Common myeloid progenitor, CD34-positive (primary cell): ENCODE measurements at regions not wholly inside any gene's neighbourhood (a gene's known extent, or its start where the extent isn't known, plus 50 kb on each side); places are given as distances from the start of the nearest gene placed in this dataset.
A peak's percentile ranks its signal among the peaks of the same experiment; 100 is the strongest.

Experiments used
- CTCF ChIA-PET: fragments of 350-600 bp; sonication (Branson Sonifier 250); formaldehyde crosslinking; loops from one replicate; lab custom pipeline; 2021; ENCODE audit warnings: antibody characterized with exemption; lab: Charles Lee
- POLR2A ChIA-PET: fragments of 350-600 bp; sonication (Branson Sonifier 250); formaldehyde crosslinking; loops from one replicate; lab custom pipeline; 2021; ENCODE audit warnings: antibody characterized with exemption; lab: Charles Lee
- DNase-seq, 3 donors: peaks; one replicate each; pipeline versions ENCODE4 v3.0.0 to v3.0.0-alpha.2; 2013
- H3K27ac ChIP-seq, 2 experiments: 1 replicate in 1 of 2; 2 replicates in 1 of 2; pipeline ENCODE4 v1.7.0; 2013; ENCODE audit warnings: inconsistent platforms in 2 of 2, low read length in 2 of 2, mild to moderate bottlenecking in 2 of 2, low read depth in 1 of 2, moderate library complexity in 1 of 2; ENCODE audit not compliant: severe bottlenecking in 2 of 2, insufficient read depth in 1 of 2, poor library complexity in 1 of 2
- H3K27me3 ChIP-seq, 5 experiments: replicated peaks in 2 of 5; 1 replicate in 3 of 5; 2 replicates in 2 of 5; pipeline versions ENCODE4 v1.6.1 to v1.7.0; 2013; ENCODE audit warnings: low read length in 4 of 5, mild to moderate bottlenecking in 2 of 5, moderate library complexity in 2 of 5, inconsistent platforms in 1 of 5; ENCODE audit not compliant: insufficient read depth in 5 of 5, control insufficient read depth in 4 of 5
- H3K36me3 ChIP-seq, 4 experiments: 1 replicate in 2 of 4; 2 replicates in 2 of 4; pipeline versions ENCODE4 v1.6.1 to v1.7.0; 2013; ENCODE audit warnings: low read length in 3 of 4, control low read depth in 1 of 4, mild to moderate bottlenecking in 1 of 4; ENCODE audit not compliant: control insufficient read depth in 4 of 4, insufficient read depth in 4 of 4
- H3K4me1 ChIP-seq, 4 experiments: 1 replicate in 3 of 4; 2 replicates in 1 of 4; pipeline versions ENCODE4 v1.6.1 to v1.7.1; 2013; ENCODE audit warnings: low read length in 3 of 4, mild to moderate bottlenecking in 3 of 4, control low read depth in 1 of 4, inconsistent platforms in 1 of 4, moderate library complexity in 1 of 4; ENCODE audit not compliant: control insufficient read depth in 4 of 4, insufficient read depth in 4 of 4; ENCODE audit errors: control extremely low read depth in 1 of 4
- H3K4me3 ChIP-seq, 7 experiments: 1 replicate in 4 of 7; 2 replicates in 3 of 7; pipeline versions ENCODE4 v1.5.1 to v1.7.0; 2013; ENCODE audit warnings: mild to moderate bottlenecking in 7 of 7, low read length in 6 of 7, moderate library complexity in 6 of 7, inconsistent platforms in 2 of 7, low read depth in 2 of 7, control low read depth in 1 of 7; ENCODE audit not compliant: insufficient read depth in 4 of 7, control insufficient read depth in 1 of 7; ENCODE audit errors: extremely low read depth in 1 of 7
- H3K9me3 ChIP-seq, 5 experiments: 1 replicate in 4 of 5; 2 replicates in 1 of 5; pipeline versions ENCODE4 v1.6.1 to v1.7.1; 2013; ENCODE audit warnings: low read length in 4 of 5, mild to moderate bottlenecking in 2 of 5, inconsistent platforms in 1 of 5, low read depth in 1 of 5, moderate library complexity in 1 of 5; ENCODE audit not compliant: control insufficient read depth in 4 of 5, insufficient read depth in 2 of 5; ENCODE audit errors: control extremely low read depth in 1 of 5
- WGBS: methylation state at CpG from one replicate; pipeline ENCODE4 v1.1.5; 2013; ENCODE audit not compliant: insufficient coverage; 5-methylcytosine and 5-hydroxymethylcytosine counted together

DNA sequence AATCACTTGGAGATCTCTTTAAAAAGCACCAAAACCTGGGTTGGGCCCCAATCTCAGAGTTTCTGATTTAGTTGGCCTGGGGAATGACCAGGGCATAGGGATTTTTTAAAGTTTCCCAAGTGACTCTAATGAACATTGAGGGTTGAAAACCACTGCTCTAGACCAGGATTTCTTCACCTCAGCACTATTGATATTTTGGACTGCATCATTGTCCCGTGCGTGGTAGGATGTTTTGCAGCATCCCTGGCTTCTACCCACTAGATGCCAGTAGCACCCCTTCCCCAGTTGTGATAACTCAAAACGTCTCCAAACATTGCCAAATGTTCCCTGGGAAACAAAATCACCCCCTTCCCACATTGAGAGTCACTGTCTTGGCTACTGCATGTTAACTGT is 61.8 kb downstream of the ATXN3L start:
- Histone ChIP-seq H3K36me3 (no peaks in the 10 kb centered on the region), H3K4me1 (peaks cover 4 to 23% (median 9%) of the 10 kb centered on the region in 4 experiments), H3K4me3 (no peak overlapping the region), H3K27me3 (no peaks in the 10 kb centered on the region), H3K27ac (no peak overlapping the region), H3K9me3 (peaks cover 0 to 4% (median 0%) of the 10 kb centered on the region in 5 experiments)
- DNase-seq, result no peak
- ChIA-PET CTCF (no interaction called here), POLR2A (no interaction called here)
- WGBS, result 86% methylated on average over 2 of the region's 3 CpGs

DNA sequence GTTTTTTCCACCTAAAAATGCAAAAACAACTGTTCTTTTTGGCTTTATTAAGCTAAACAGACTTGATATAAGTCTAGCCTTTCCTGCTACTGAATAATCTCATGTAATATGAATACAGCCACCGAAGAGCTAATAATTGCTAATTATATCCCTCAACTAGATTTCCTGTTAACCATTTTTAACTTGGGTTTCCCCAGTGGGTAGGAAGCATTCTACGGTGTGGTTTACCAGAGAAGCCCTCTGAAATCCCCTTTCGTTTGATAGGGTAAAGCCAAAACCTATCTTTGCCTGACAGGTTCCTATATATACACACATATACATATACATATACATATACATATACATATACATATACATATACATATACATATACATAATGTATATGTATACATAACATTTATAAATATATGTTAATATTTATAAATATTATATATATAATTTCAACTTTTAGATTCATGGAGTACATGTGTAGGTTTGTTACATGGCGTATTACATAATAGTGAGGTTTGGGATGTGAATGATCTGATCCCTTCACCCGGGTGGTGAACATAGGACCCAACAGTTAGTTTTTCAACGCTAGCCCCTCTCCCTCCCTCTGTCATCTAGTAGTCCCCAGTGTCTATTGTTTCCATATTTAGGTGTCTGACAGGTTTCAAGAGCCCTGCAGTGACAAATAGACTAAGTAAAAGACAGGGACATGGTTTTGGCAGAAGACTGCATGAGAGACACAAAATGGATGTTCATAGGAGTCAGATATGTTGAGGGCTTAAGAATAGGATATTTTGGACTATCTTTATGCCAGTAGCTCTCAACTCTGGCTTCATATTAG is 62.4 kb downstream of the ATXN3L start:
- Histone ChIP-seq H3K4me1 (peaks cover 4 to 24% (median 9%) of the 10 kb centered on the region in 4 experiments), H3K27ac (no peak overlapping the region), H3K9me3 (peaks cover 0 to 4% (median 0%) of the 10 kb centered on the region in 5 experiments), H3K27me3 (no peaks in the 10 kb centered on the region), H3K4me3 (no peak overlapping the region), H3K36me3 (no peaks in the 10 kb centered on the region)
- ChIA-PET CTCF (interaction anchor here (1.1 to 1.2 kb wide), 2 partner anchors 231 to 286 kb away, joined by 3 read pairs; no protein-coding TSS in a partner anchor), POLR2A (no interaction called here)
- DNase-seq, result peak in 2 of 3 donors; percentile 65 to 67
- WGBS, result 69% methylated on average over 2 of the region's 6 CpGs

DNA sequence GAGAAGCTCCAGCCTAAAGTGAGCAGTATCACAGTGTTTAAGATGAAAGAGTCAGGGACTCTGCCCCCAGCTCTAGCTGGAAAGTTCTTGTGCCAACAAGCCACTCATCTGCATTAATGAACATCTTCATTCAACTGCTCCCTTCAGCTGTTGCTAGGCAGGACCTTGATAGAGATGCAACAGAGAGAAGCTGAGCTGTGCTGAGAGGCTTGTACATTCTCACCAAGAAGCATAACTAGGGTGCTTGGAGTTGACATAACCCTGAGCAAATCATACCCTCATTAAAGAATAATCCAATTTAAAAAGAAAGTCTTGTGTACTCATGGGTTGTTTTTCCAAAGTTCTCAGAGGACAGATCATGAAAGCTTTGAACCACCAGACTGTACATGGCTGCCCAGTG is 63.2 kb downstream of the ATXN3L start:
- ChIA-PET POLR2A (no interaction called here), CTCF (interaction anchor here (1.1 to 1.2 kb wide), 2 partner anchors 231 to 285 kb away, joined by 3 read pairs; no protein-coding TSS in a partner anchor)
- Histone ChIP-seq H3K27ac (no peak overlapping the region), H3K36me3 (no peaks in the 10 kb centered on the region), H3K27me3 (no peaks in the 10 kb centered on the region), H3K9me3 (peaks cover 0 to 4% (median 0%) of the 10 kb centered on the region in 5 experiments), H3K4me1 (peaks cover 4 to 31% (median 12%) of the 10 kb centered on the region in 4 experiments), H3K4me3 (no peak overlapping the region)
- no peak for DNase-seq

DNA sequence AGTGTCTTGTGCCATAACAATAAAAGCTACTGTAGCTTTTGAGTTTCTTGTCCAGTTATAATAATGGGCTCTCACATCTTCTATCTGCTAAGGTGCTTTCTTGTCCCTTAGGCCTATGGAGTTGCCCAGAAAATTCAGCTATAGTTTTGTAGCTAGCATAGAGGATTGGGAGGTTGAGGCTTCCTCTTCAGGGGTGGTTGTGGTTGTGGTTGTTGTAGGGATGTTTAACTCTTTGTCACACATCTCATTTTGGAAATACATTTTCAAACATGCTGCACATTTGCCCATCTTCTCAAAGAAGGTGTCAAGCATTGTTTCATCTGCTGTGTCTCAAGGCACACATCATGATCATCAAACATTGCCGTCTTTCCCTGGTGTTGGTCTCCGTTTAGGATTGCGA is 65.0 kb downstream of the ATXN3L start:
- peaks cover 11 to 40% (median 13%) of the 10 kb centered on the region in 4 experiments for H3K4me1 ChIP-seq
- CTCF ChIA-PET, result interaction anchor here (0.8 kb wide), 1 partner anchor 10 kb away, joined by 3 read pairs; no protein-coding TSS in a partner anchor

DNA sequence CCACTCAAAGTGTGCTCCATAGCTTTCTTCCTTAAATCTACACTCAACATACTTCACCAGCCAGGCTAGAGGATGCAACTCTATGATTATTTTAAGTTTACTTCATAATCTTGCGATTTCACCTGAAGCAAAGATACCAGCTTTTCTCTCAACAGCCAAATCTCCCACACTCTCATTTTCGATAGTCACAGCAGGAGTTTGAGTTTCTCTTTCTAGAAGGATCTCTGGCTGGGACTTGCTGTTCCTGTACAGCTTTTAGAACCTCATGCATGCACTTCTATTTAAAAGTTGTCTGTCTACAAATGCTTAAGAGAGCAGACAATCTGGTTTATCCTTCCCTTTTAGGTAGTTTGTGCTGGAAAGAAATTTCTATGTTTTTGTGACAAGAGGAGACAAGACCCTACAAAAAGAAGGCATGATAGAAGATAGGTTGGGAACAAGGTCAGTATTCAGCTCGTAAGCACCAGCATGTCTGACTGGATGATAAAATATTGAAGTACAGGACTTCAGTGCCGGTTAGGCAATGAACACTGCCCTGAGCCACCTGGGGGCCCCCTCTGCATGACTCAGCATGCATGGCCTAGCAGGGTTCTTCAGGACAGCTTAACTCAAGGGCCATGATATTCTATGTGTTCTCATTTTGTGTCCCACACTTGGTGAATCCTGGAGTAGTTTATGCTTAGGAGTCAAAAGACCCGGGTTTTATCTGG is 65.6 kb downstream of the ATXN3L start:
- DNase-seq, result peak; percentile 32 to 76 (median 66)
- H3K4me3 ChIP-seq, result no peak overlapping the region
- no peak overlapping the region for H3K27ac ChIP-seq
- peaks cover 11 to 45% (median 13%) of the 10 kb centered on the region in 4 experiments for H3K4me1 ChIP-seq
- no peaks in the 10 kb centered on the region for H3K27me3 ChIP-seq
- ChIA-PET CTCF (interaction anchor here (0.8 to 1.0 kb wide), 2 partner anchors 10 to 215 kb away, joined by 3 read pairs; no protein-coding TSS in a partner anchor), POLR2A (interaction anchor here (0.7 kb wide), 1 partner anchor 15 kb away, joined by 3 read pairs; no protein-coding TSS in a partner anchor)
- H3K9me3 ChIP-seq, result peaks cover 0 to 4% (median 0%) of the 10 kb centered on the region in 5 experiments
- 78% methylated on average over 4 of the region's 5 CpGs for WGBS
- no peaks in the 10 kb centered on the region for H3K36me3 ChIP-seq

More for the DNA sequence above, 65.0 kb downstream of the ATXN3L start:
- peaks cover 0 to 4% (median 0%) of the 10 kb centered on the region in 5 experiments for H3K9me3 ChIP-seq
- H3K27ac ChIP-seq, result no peak overlapping the region
- DNase-seq, result peak in 1 of 3 donors; percentile 27
- POLR2A ChIA-PET, result interaction anchor here (0.6 kb wide), 1 partner anchor 298 kb away, joined by 4 read pairs; no protein-coding TSS in a partner anchor
- WGBS, result 100% methylated on average over 1 of the region's 3 CpGs
- no peaks in the 10 kb centered on the region for H3K36me3 ChIP-seq
- no peaks in the 10 kb centered on the region for H3K27me3 ChIP-seq
- H3K4me3 ChIP-seq, result no peak overlapping the region

DNA sequence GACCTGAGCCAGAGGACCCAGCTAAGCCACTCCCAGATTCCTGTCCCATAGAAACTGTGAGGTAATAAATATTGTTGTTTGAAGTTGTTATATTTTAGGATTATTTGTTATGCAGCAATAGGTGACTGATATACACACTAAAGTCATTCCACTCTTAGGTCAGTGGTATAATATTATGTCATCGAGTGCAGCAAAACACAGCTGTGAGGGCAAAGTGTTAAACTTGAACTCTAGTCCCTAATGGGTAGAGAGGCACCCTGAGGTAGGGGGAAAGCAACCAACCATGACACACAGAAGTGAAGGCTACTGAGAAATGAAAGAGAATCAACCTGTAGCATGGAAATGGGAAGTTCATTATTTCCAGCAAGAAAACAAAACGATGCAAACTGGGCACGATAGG is 66.6 kb downstream of the ATXN3L start:
- Histone ChIP-seq H3K27ac (no peak overlapping the region), H3K4me1 (peaks cover 11 to 54% (median 16%) of the 10 kb centered on the region in 4 experiments), H3K4me3 (no peak overlapping the region), H3K9me3 (peaks cover 0 to 4% (median 0%) of the 10 kb centered on the region in 5 experiments), H3K36me3 (no peaks in the 10 kb centered on the region), H3K27me3 (no peaks in the 10 kb centered on the region)
- DNase-seq, result no peak
- ChIA-PET POLR2A (no interaction called here), CTCF (interaction anchor here (1.0 kb wide), 1 partner anchor 216 kb away, joined by 3 read pairs; no protein-coding TSS in a partner anchor)
- 70% methylated on average over 3 of the region's 3 CpGs for WGBS
